Stimulated activated naive B cell treated with anti-CD40 and anti-IgM and Interleukin-4, amounts not matched to agents 10 μg/mL and 1 μg/mL and 100 μg/mL, for 72 hours (primary cell): ENCODE measurements at regions not wholly inside any gene's neighbourhood (a gene's known extent, or its start where the extent isn't known, plus 50 kb on each side); places are given as distances from the start of the nearest gene placed in this dataset.

Source experiments
- ATAC-seq, 2 donors: fragments of 150-1000 bp; cut with Tn5 transposase; replicated peaks; 2 replicates each; pipeline ENCODE4 v1.10.0; 2021; ENCODE audit warnings: moderate library complexity in 1 of 2
- DNase-seq: peaks from one replicate; pipeline ENCODE4 v3.0.0; 2021
- H3K27ac Mint-ChIP-seq: one replicate; pipeline ENCODE4 v1.8.0; 2022; ENCODE audit warnings: mild to moderate bottlenecking, mixed read lengths
- H3K27me3 Mint-ChIP-seq, 2 donors: one replicate each; pipeline ENCODE4 v1.8.0; 2022; ENCODE audit warnings: mixed read lengths in 2 of 2
- H3K36me3 Mint-ChIP-seq, 2 donors: one replicate each; pipeline ENCODE4 v1.8.0; 2022; ENCODE audit warnings: mixed read lengths in 2 of 2, mild to moderate bottlenecking in 1 of 2
- H3K4me1 Mint-ChIP-seq, 2 donors: one replicate each; pipeline ENCODE4 v1.8.0; 2022; ENCODE audit warnings: mixed read lengths in 2 of 2, mild to moderate bottlenecking in 1 of 2
- H3K4me3 Mint-ChIP-seq, 2 donors: one replicate each; pipeline ENCODE4 v1.8.0; 2022; ENCODE audit warnings: mild to moderate bottlenecking in 2 of 2, mixed read lengths in 2 of 2, moderate library complexity in 1 of 2
- H3K9me3 Mint-ChIP-seq, 2 donors: one replicate each; pipeline ENCODE4 v1.8.0; 2022; ENCODE audit warnings: mixed read lengths in 2 of 2, mild to moderate bottlenecking in 1 of 2

GRCh38 chr14:62409169-62409568 is 636.1 kb downstream of the KCNH5 start:
- H3K4me3 Mint-ChIP-seq = no peak overlapping the region
- no peaks in the 10 kb centered on the region for H3K27me3 Mint-ChIP-seq
- no peaks in the 10 kb centered on the region for H3K36me3 Mint-ChIP-seq
- ATAC-seq (no peak), DNase-seq (no peak)
- no peaks in the 10 kb centered on the region for H3K9me3 Mint-ChIP-seq
- H3K27ac Mint-ChIP-seq = no peak overlapping the region
- no peaks in the 10 kb centered on the region for H3K4me1 Mint-ChIP-seq

GRCh38 chr14:62409626-62410300 is 635.5 kb downstream of the KCNH5 start:
- H3K9me3 Mint-ChIP-seq = no peaks in the 10 kb centered on the region
- no peaks in the 10 kb centered on the region for H3K27me3 Mint-ChIP-seq
- H3K4me3 Mint-ChIP-seq = no peak overlapping the region
- ATAC-seq (no peak), DNase-seq (no peak)
- no peak overlapping the region for H3K27ac Mint-ChIP-seq
- no peaks in the 10 kb centered on the region for H3K4me1 Mint-ChIP-seq
- H3K36me3 Mint-ChIP-seq = no peaks in the 10 kb centered on the region

- no peaks in the 10 kb centered on the region for H3K27me3 Mint-ChIP-seq
- no peak overlapping the region for H3K27ac Mint-ChIP-seq
- DNase-seq = no peak
- no peak overlapping the region for H3K4me3 Mint-ChIP-seq
- H3K4me1 Mint-ChIP-seq = no peaks in the 10 kb centered on the region
- H3K9me3 Mint-ChIP-seq = peaks cover 4 to 6% of the 10 kb centered on the region in 2 donors
- H3K36me3 Mint-ChIP-seq = no peaks in the 10 kb centered on the region
- no peak for ATAC-seq
Observed at GRCh38 chr14:62420847-62421246, 624.4 kb downstream of the KCNH5 start.

- Mint-ChIP-seq H3K36me3 (no peaks in the 10 kb centered on the region), H3K4me3 (no peak overlapping the region), H3K4me1 (no peaks in the 10 kb centered on the region), H3K27me3 (no peaks in the 10 kb centered on the region), H3K27ac (no peak overlapping the region), H3K9me3 (peaks cover 20 to 21% of the 10 kb centered on the region in 2 donors)
- no peak for DNase-seq
- ATAC-seq = no peak
Observed at GRCh38 chr14:62428429-62429203, 616.6 kb downstream of the KCNH5 start.

- Mint-ChIP-seq H3K27me3 (no peaks in the 10 kb centered on the region), H3K4me1 (no peaks in the 10 kb centered on the region), H3K9me3 (peaks cover 21 to 23% of the 10 kb centered on the region in 2 donors), H3K36me3 (no peaks in the 10 kb centered on the region), H3K27ac (no peak overlapping the region), H3K4me3 (no peak overlapping the region)
- ATAC-seq = no peak
- no peak for DNase-seq
Observed at GRCh38 chr14:62429683-62430082, 615.6 kb downstream of the KCNH5 start.

GRCh38 chr14:62431496-62431895 is 613.8 kb downstream of the KCNH5 start:
- Mint-ChIP-seq H3K36me3 (no peaks in the 10 kb centered on the region), H3K27ac (no peak overlapping the region), H3K9me3 (peaks cover 19 to 27% of the 10 kb centered on the region in 2 donors), H3K4me3 (no peak overlapping the region), H3K27me3 (no peaks in the 10 kb centered on the region), H3K4me1 (no peaks in the 10 kb centered on the region)
- no peak for ATAC-seq
- DNase-seq = no peak

- Mint-ChIP-seq H3K4me1 (no peaks in the 10 kb centered on the region), H3K27ac (no peak overlapping the region), H3K4me3 (no peak overlapping the region), H3K36me3 (no peaks in the 10 kb centered on the region), H3K27me3 (no peaks in the 10 kb centered on the region), H3K9me3 (peaks cover 21 to 32% of the 10 kb centered on the region in 2 donors)
- ATAC-seq = no peak
- DNase-seq = no peak
Observed at GRCh38 chr14:62432955-62433354, 612.3 kb downstream of the KCNH5 start.

- DNase-seq (no peak), ATAC-seq (no peak)
- H3K9me3 Mint-ChIP-seq = peaks cover 35 to 44% of the 10 kb centered on the region in 2 donors
- no peaks in the 10 kb centered on the region for H3K27me3 Mint-ChIP-seq
- no peak overlapping the region for H3K27ac Mint-ChIP-seq
- no peak overlapping the region for H3K4me3 Mint-ChIP-seq
- no peaks in the 10 kb centered on the region for H3K4me1 Mint-ChIP-seq
- no peaks in the 10 kb centered on the region for H3K36me3 Mint-ChIP-seq
Observed at GRCh38 chr14:62436261-62436660, 609.0 kb downstream of the KCNH5 start.

- Mint-ChIP-seq H3K9me3 (peaks cover 25 to 33% of the 10 kb centered on the region in 2 donors), H3K27me3 (no peaks in the 10 kb centered on the region), H3K4me3 (no peak overlapping the region), H3K27ac (no peak overlapping the region), H3K4me1 (no peaks in the 10 kb centered on the region), H3K36me3 (no peaks in the 10 kb centered on the region)
- ATAC-seq (no peak), DNase-seq (no peak)
Observed at GRCh38 chr14:62439210-62439609, 606.0 kb downstream of the KCNH5 start.

- Mint-ChIP-seq H3K9me3 (peaks cover 18% of the 10 kb centered on the region in 2 donors), H3K27me3 (no peaks in the 10 kb centered on the region), H3K4me1 (no peaks in the 10 kb centered on the region), H3K27ac (no peak overlapping the region), H3K36me3 (no peaks in the 10 kb centered on the region), H3K4me3 (no peak overlapping the region)
- ATAC-seq = no peak
- no peak for DNase-seq
Observed at GRCh38 chr14:62443796-62444195, 601.5 kb downstream of the KCNH5 start.

GRCh38 chr14:62445570-62445969 is 599.7 kb downstream of the KCNH5 start:
- ATAC-seq = no peak
- no peak overlapping the region for H3K27ac Mint-ChIP-seq
- peaks cover 8 to 9% of the 10 kb centered on the region in 2 donors for H3K9me3 Mint-ChIP-seq

GRCh38 chr14:62451221-62451620 is 594.0 kb downstream of the KCNH5 start:
- Mint-ChIP-seq H3K36me3 (no peaks in the 10 kb centered on the region), H3K4me3 (no peak overlapping the region), H3K27ac (no peak overlapping the region), H3K27me3 (no peaks in the 10 kb centered on the region), H3K9me3 (peaks cover 0 to 5% of the 10 kb centered on the region in 2 donors), H3K4me1 (no peaks in the 10 kb centered on the region)
- ATAC-seq = no peak
- DNase-seq = no peak

More at GRCh38 chr14:62445570-62445969, 599.7 kb downstream of the KCNH5 start:
- H3K27me3 Mint-ChIP-seq = no peaks in the 10 kb centered on the region
- DNase-seq = no peak
- H3K4me3 Mint-ChIP-seq = no peak overlapping the region
- no peaks in the 10 kb centered on the region for H3K36me3 Mint-ChIP-seq
- H3K4me1 Mint-ChIP-seq = no peaks in the 10 kb centered on the region

- no peak for ATAC-seq
- Mint-ChIP-seq H3K9me3 (peaks cover 0 to 5% of the 10 kb centered on the region in 2 donors), H3K27ac (no peak overlapping the region), H3K4me1 (no peaks in the 10 kb centered on the region), H3K4me3 (no peak overlapping the region), H3K27me3 (no peaks in the 10 kb centered on the region), H3K36me3 (no peaks in the 10 kb centered on the region)
- no peak for DNase-seq
Observed at GRCh38 chr14:62453226-62453625, 592.0 kb downstream of the KCNH5 start.

- no peaks in the 10 kb centered on the region for H3K27me3 Mint-ChIP-seq
- H3K36me3 Mint-ChIP-seq = no peaks in the 10 kb centered on the region
- H3K9me3 Mint-ChIP-seq = peaks cover 0 to 5% of the 10 kb centered on the region in 2 donors
- ATAC-seq (no peak), DNase-seq (no peak)
- H3K27ac Mint-ChIP-seq = no peak overlapping the region
- H3K4me3 Mint-ChIP-seq = no peak overlapping the region
- no peaks in the 10 kb centered on the region for H3K4me1 Mint-ChIP-seq
Observed at GRCh38 chr14:62455446-62455845, 589.8 kb downstream of the KCNH5 start.

- Mint-ChIP-seq H3K4me1 (no peaks in the 10 kb centered on the region), H3K4me3 (no peak overlapping the region)
- ATAC-seq = no peak
Observed at GRCh38 chr14:62462988-62463387, 582.3 kb downstream of the KCNH5 start.

More at GRCh38 chr14:62462988-62463387, 582.3 kb downstream of the KCNH5 start:
- DNase-seq = no peak
- no peaks in the 10 kb centered on the region for H3K27me3 Mint-ChIP-seq
- no peaks in the 10 kb centered on the region for H3K36me3 Mint-ChIP-seq
- H3K27ac Mint-ChIP-seq = no peak overlapping the region
- peaks cover 0 to 1% of the 10 kb centered on the region in 2 donors for H3K9me3 Mint-ChIP-seq
